HG03135 (cell line): ENCODE measurements at regions not wholly inside any gene's neighbourhood (a gene's known extent, or its start where the extent isn't known, plus 50 kb on each side); places are given as distances from the start of the nearest gene placed in this dataset.
A peak's percentile ranks its signal among the peaks of the same experiment; 100 is the strongest.
"Not testable (repeated sequence)": the region's sequence is repeated elsewhere in the genome, so short reads cannot be mapped to it uniquely, and the experiment has no call there.

ENCODE experiments used
- ATAC-seq: cut with Tn5 transposase; IDR thresholded peaks from one replicate; pipeline ENCODE4 v1.9.1; 2021; ENCODE audit warnings: mild to moderate bottlenecking, moderate library complexity; ENCODE audit not compliant: unreplicated experiment

DNA sequence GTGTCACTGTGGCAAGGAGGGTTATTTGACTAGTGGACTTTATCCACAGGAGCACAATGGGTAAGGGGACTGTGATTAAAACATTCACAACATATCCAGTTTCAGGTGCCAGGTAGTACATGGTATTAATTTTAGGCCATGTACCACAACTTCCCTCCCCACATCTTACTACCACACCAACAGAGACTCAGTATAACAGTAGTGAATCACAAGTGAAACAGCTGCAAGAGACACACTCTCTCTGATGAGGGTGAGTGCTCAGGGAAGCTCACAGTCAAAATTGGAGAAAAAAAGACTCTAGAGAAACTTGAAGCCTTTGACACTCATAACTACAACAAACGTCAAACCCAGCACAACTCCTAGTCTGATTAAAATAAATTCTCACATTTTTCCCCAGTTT, 367.6 kb upstream of the GYPC start:
- no peak for ATAC-seq

GRCh38 chr2:126293962-126294361, 362.0 kb upstream of the GYPC start:
- ATAC-seq = not testable (repeated sequence)

GRCh38 chr2:126299469-126299976, 356.4 kb upstream of the GYPC start:
- ATAC-seq = no peak

DNA sequence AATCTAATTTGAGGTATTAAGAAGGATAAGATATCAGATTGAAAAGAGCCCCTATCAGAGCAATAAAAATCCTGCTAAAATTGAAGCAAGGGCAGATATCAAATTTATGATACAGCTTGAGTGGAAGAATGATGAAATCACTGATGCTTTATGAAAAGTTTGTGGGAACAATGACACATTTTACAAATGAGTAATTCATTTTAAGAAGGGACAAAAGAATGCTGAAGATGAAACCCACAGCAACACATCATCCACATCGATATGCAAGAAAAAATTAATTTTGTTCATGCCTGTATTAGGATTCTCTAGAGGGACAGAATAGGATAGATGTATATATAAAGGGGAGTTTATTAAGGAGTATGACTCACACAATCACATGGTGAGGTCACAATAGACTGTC, 355.6 kb upstream of the GYPC start:
- ATAC-seq = no peak

DNA sequence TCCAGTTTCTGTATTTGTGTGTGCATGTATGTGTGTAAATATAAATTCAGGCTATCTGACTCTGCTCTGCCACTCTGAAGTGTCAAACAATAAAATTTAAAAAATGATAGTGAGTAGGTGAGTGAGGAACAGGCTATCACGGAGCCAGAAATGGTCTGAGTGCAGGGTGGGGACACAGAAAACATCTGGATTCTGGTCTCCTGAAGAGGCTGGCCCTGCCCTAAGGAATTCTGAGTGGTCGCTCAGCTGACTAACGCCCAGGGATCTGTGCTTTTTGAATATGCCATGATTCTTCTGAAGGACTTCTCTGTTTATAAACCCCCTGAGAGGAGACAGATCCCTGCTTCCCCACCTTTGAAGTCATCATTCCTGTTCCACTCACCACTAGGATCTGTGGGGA, 353.9 kb upstream of the GYPC start:
- no peak for ATAC-seq

DNA sequence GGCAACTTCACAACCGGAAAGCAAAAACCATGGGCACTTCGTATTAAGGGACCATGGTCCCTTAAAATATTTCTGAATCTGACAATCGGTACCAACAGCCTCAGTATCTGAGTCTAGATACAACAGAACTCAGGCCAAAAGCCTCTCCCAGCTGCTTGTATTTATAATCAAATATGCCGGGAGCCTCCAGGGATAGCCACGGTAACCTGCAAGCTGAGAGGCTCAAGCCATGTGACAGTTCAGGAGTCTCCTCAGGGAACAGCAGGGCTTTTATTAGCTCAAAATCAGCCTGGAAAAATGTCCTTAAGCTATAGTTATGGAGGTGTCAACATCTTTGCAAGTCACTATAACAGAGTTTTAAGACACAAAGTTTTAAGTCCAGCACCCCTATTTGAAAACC, 352.8 kb upstream of the GYPC start:
- ATAC-seq = no peak

GRCh38 chr2:126304154-126304553, 351.8 kb upstream of the GYPC start:
- no peak for ATAC-seq

DNA sequence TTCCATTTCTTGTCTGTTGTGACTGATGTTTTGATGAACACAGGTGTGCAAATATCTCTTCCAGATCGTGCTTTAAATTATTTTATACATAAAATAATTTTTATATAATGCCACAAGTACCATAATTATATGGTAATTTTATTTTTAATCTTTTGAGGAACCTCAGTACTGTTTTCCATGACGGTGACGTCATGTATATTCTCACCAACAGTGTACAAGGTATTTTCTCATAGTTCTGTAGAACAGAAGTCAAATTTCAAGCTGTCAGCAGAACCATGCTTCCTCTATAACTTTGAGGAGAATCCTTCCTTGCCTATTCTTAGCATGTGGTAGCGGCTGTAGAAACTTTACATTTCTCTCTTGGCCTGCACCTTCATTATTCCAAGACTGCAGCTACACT, 349.4 kb upstream of the GYPC start:
- no peak for ATAC-seq

DNA sequence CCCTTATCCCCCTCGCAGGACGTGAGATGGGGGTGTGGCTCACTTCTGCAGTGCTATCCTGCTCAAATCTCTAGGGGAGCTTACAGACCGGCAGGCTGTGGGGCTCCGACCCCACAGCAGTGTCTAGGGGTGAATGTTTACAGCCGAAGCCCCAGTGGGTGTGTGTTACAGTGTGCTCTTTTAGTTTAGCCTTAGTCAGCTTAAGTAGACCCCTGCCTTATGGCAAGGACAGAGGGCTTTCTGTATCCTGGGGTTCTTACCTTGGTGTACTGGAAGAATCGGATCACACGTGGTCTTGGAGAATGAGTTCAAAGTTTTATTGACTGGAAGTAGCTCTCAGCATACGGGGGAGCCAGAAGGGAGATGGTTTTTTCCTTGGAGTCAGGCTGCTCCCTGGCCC, 348.2 kb upstream of the GYPC start:
- ATAC-seq = no peak

GRCh38 chr2:126309185-126309584, 346.8 kb upstream of the GYPC start:
- ATAC-seq = no peak

GRCh38 chr2:126312579-126312978, 343.4 kb upstream of the GYPC start:
- ATAC-seq = no peak

DNA sequence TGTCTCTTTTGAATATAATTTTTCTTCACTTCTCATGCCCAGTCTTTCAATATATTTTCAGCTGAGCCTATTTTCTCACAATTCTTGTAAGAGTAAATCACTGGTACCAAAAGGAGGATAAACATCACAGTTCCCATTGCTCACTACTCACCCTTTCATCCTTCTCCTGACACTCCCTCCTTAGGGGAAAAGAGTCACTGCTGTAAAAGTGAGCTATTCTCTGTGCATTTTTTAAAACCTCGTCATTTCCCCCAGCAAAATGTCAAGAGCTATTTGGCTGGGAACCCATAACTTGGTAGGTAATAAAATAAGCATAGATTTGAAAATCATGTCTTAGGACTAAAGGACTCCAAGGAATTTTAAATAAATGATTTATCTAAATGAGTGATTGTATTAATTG, 340.1 kb upstream of the GYPC start:
- ATAC-seq = no peak

DNA sequence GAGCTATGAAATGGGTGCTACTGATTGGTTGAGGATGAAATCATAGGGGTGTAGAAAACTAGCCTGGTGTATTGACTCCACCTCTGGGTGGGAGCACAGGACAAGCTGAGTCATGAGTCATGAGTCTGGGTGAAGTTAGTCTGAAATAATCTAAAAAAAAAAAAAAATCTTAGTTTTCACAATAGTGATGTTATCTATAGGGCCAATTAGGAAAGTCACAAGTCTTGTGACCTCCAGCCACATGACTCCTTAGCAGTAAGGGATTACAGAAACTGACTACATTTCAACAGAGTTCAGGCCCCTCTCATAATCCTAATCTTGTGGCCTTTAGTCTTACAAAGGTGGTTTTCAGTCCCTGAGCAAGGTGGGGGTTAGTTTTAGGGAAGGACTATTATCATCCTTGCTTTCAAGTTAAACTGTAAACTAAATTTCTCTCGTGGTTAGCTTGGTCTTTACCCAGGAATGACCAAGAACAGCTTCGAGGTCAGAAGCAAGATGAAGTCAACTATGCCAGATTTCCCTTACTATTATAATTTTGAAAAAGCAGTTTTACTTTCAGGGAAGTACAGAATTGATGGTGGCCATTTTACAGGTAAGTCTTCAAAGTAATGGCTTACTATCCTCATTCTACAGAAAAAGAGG, 338.0 kb upstream of the GYPC start:
- ATAC-seq = no peak

DNA sequence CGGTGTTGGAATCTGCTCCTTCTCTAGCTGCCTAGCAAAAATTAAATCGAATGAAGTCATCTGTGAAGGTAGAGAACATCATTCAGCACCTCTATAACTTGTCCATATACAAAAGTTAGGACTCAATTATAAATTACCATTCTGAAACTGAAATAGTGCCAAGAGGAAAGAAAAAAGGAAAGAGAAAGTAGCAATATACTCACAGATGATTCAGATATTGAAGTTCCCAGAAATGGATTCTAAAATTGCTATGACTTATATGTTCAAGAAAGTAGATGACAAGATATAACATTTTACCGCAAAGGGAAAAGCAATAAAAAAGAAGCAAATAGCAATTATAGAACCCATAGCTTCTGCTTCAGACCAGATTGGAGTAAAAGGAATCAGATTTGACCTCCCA, 333.6 kb upstream of the GYPC start:
- no peak for ATAC-seq

DNA sequence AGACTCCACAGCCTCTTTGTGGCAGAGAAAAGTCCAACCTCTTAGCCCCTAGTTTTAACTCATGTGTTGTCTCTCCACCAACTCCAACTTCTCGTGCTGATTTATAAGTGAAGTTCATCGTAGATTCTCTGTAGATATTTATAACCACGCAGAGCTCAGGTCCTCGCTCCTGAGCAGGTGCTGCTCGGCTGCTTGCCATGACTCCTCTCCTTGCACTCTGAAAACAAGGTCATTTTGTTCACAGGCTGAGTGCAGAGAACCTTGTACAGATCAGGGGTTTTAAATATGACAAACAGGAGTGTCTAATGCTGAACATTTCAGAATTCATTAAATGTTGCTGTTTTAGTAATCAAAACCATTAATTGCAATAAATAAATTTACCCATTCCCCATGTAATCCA, 330.8 kb upstream of the GYPC start:
- no peak for ATAC-seq

- ATAC-seq = no peak
Measured at GRCh38 chr2:126329173-126329572, 326.8 kb upstream of the GYPC start.

- ATAC-seq = no peak
Measured at GRCh38 chr2:126342457-126342856, 313.5 kb upstream of the GYPC start.

DNA sequence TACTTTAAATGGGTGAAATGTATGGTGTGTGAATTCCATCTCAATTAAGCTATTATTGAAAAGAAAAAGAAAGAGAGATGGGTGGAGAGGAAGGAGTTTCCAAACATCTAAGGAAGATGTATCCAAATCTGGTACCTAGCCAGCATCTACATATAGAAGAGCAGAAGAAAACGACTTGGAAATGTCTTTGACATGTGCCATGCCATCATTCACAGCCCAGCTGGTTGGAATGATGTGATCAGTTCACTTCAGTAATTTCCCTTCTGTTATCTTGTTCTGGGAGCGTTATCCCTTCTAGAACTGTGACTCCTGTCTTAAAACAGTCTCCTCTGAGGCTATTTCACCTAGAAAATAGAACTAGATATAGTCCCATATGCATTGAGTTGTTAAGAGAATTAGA, 312.8 kb upstream of the GYPC start:
- no peak for ATAC-seq

DNA sequence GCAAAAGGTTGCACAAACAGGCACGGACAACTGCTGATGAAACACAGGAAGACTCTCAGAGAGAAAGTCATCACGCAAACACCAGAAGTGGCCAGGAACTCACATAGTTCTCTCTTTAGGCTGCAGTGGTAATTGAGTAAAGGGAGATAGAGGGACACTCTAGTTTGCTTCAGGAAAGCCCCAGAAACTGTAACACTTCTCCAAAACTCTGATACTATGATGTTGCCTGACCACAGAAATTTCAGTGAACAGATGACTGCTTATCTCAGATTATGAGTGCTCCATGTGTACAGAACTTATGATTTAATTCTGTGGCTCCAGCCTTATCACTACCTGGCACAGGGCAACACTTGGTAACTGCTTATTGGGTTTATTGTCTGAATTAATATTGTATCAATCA, 311.5 kb upstream of the GYPC start:
- no peak for ATAC-seq

GRCh38 chr2:126345691-126346090, 310.3 kb upstream of the GYPC start:
- no peak for ATAC-seq

GRCh38 chr2:126356631-126357030, 299.3 kb upstream of the GYPC start:
- ATAC-seq = no peak

DNA sequence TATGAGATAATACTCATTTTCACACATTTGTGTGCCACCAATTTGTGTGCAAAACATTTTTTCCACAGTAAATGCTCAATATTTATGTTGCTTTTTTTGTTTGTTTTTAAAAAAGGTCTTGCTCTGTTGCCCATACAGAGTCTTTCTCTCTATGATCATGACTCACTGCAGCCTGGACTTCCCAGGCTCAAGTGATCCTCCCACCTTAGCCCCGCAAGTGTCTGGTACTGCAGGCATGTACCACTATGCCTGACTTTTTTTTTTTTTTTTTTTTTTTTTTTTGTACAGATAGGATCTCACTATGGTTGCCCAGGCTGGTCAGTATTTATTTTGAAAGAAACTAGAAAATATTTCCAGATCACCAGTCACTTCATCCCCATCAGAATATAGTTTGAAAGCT, 297.8 kb upstream of the GYPC start:
- no peak for ATAC-seq

GRCh38 chr2:126359494-126359893, 296.5 kb upstream of the GYPC start:
- ATAC-seq = peak; percentile 78
